Head of caudate nucleus (tissue), 42 donors: ENCODE measurements at regions not wholly inside any gene's neighbourhood (a gene's known extent, or its start where the extent isn't known, plus 50 kb on each side); places are given as distances from the start of the nearest gene placed in this dataset.
"Not testable (repeated sequence)": the region's sequence is repeated elsewhere in the genome, so short reads cannot be mapped to it uniquely, and the experiment has no call there.

Experiments used
- DNase-seq, 42 donors: peaks; one replicate each; pipeline versions ENCODE4 v3.0.0 to v3.0.0-alpha.2; 2020 to 2021; ENCODE audit warnings: mixed read lengths in 7 of 42
- intact Hi-C: fragments of 100-400 bp; cut with DNase I; formaldehyde crosslinking; loops from one replicate; pipeline ENCODE4 v1.15.0; 2022

DNA sequence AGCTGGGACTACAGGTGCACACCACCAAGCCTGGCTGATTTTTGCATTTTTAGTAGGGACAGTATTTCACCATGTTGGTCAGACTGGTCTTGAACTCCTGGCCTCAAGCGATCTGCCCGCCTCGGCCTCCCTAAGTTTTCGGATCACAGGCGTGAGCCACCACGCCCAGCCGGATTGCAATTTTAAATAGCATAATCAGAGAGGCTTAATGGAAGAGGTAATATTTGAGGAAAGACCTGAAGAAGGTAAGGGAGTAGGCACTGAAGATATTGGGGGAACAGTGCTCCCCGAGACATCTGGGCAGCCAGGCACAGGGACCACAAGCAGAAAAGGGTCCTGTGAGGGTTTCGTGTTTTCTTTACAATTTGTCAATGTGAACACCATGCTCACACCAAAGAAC lies 61.4 kb upstream of the USP6NL start:
- intact Hi-C loops = no loop called here
- no peak for DNase-seq

DNA sequence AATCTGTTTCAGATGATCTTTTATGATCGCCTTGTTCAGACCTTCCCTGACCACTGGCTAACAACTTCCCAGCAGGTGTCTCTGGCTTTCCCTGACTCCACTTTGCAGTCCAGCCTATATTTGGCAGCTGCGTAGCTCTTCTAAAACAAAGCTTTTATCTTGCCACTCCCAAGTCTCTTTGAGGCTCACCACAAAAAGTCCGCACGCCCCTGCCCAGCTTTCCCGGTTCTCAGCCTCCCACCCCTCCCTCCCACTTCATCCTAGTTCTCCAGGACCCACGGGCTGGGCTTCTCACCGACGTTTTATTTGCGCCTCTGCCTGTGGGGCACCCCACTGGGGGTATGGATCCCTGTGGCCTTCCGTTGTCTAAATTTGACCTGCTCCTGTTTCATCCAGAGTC lies 58.9 kb upstream of the USP6NL start:
- intact Hi-C loops = no loop called here
- DNase-seq = no peak

DNA sequence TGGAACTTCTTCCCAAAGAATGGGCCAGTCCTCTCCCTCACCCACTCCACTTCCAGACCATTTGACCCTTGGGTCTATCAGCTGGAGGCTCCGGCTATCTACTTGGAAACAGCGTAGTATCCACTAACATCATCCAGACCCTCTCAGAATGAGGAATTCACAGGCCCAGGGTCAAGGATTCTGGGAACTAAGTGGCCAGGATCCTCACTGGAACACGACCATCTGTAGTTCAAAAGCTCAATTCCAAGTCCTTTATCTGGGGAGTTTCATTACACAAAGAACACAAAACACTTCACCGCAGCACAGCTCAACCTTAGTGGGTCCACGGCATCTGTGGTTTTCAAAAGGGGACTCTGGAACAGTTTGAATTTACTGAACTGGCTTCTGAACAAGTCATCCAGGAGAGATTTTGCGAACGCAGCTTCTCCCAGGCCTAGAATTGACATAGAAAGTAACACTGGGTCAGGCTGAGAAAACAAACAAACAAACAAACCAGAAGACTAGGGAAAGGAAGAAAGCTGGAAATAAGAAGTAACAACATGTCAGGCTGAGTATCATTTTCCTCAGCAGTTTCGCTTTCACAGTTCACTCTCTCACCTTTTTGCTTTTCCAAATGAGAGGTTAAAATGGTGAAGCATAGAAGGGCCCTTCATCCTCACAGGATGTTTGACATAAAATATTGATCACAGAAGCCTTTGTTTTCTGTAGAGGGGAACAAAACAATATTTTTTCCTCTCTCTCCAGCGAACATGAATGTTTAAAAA lies 57.6 kb upstream of the USP6NL start:
- DNase-seq = no peak
- intact Hi-C loops = no loop called here

DNA sequence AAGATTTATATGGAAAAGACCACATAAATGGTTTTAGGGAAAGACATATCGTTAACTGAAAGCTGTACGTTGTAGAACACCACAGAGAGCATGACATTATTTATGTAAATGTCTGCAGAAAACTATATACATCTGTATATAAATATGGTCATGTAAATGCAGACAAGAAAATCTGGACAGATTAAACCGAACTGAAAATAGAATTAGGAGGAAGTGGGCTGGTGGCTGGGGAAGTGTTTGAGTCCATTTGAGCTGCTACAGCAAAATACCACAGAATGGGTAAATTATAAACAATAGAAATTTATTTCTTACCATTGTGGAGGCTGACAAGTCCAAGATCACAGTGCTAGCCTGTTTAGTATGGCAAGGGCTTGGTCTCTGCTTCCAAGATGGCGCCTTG lies 56.3 kb upstream of the USP6NL start:
- intact Hi-C loops = no loop called here
- DNase-seq = no peak

DNA sequence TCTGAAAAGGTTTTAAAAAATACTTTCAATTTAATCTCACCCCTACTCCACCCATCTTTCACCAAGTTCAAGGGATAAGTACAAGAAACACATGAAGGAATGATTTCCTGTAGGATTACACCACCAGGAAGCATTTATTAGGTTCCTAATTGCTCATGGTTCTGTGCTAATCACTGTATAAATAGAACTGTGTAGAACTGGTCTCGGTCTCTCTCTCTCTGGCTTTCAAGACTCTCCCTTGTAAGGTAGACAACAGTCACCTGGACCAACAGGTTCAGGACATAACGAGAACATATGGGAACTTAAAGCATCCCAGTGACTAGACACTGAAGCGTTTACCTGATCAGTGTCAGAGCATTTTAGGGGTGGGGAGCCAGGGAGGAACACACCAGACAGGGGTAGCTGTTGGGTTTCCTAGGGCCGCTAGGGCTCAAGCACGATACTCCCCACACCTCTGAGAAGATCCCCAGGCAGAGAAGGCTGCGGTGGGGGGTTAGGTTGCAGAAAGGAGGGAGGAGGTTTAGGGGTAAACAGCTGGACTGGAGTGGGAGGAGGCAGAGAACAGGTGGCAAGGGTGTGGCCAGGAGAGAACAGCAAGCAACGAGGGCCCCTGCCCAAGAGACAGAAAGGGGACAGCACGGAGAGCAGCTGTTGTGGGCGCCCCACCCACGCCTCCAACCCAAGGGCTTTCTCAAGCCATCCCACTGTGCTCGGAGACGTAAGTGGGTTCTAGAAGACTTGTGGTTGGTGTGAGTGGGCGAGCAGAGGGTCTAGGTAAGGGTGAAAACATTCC lies 52.5 kb upstream of the USP6NL start:
- DNase-seq = peak in 1 of 42 donors; percentile 24
- intact Hi-C loops = no loop called here

DNA sequence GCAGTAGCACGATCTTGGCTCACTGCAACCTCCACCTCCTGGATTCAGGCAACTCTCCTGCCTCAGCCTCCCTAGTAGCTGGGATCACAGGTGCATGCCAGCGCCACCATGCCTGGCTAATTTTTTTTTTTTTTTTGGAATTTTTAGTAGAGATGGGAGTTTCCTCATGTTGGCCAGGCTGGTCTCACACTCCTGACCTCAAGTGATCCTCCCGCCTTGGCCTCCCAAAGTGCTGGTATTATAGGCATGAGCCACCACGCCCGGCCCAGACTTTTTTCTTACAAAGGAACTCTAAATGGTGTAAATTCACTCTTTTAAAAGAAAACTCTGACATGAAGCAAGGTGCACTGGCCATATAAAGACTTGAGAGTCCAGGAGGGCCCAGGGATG lies 51.7 kb upstream of the USP6NL start:
- DNase-seq, intact Hi-C loops: not testable (repeated sequence)

DNA sequence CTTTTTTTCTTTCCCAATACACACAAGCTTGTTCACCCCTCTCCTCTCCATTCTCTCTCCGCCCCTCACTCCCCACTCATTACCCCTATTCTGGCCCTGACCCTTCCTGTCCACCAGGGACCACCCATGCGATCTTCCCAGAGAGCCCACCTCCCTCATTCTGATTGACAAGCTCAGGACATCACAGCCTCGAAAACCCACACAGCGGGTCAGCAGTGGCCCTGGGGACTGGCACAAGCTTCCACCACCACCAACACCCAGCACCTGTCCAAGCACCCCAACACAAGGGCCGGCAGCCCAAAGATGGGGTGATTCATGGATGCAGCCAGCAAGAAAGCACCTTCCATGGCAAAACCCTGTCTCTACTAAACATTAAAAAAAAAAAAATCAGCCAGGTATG lies 50.0 kb upstream of the USP6NL start:
- intact Hi-C loops = no loop called here
- no peak for DNase-seq
